Left colon (tissue), 2 donors: ENCODE measurements at regions not wholly inside any gene's neighbourhood (a gene's known extent, or its start where the extent isn't known, plus 50 kb on each side); places are given as distances from the start of the nearest gene placed in this dataset.
"Not testable (repeated sequence)": the region's sequence is repeated elsewhere in the genome, so short reads cannot be mapped to it uniquely, and the experiment has no call there.

Source experiments
- ATAC-seq: fragments of 200-7000 bp; cut with Tn5 transposase; one replicate; pipeline ENCODE4 v1.9.1; 2020; ENCODE audit warnings: mild to moderate bottlenecking, moderate library complexity
- DNase-seq, 2 donors: peaks; one replicate each; pipeline ENCODE4 v3.0.0-alpha.2; 2020
- intact Hi-C, 2 donors: fragments of 100-400 bp; cut with DNase I in 1 of 2; cut with micrococcal nuclease in 1 of 2; formaldehyde crosslinking; loops; one replicate each; pipeline versions ENCODE4 v1.11.2 to v1.14.0; 2022; cut with DNase I, micrococcal nuclease
- donor health status: DM: no; HTN: no; CAD: no.
- donor health status: DM: yes; HTN: yes; CAD: no.

DNA sequence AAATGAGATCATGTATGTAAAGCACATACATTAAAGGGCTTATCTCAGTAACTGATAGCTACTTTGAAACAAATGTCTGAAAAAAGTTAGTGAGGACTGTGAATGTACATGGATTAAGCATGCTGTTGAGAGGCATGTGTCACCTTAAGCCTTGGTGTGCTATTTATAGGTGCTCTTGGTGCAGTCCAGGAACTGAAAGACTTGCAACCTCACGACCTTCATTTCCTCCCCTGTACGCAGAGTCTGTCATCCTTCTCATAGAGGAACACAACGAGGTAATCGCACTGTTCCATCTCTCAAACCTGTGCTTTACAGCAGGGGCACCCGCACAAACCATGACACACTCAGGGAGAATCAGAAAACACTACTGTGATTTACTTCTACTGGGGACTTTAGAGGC lies 65.6 kb downstream of the UFM1 start:
- ATAC-seq (no peak), DNase-seq (no peak)
- intact Hi-C loops, result no loop called here

- intact Hi-C loops, result no loop called here
Measured at GRCh38 chr13:38417241-38417640, 67.6 kb downstream of the UFM1 start.

GRCh38 chr13:38417727-38418126 lies 68.1 kb downstream of the UFM1 start:
- DNase-seq (no peak), ATAC-seq (no peak)
- intact Hi-C loops, result no loop called here

More at GRCh38 chr13:38417241-38417640, 67.6 kb downstream of the UFM1 start:
- DNase-seq (no peak), ATAC-seq (no peak)

DNA sequence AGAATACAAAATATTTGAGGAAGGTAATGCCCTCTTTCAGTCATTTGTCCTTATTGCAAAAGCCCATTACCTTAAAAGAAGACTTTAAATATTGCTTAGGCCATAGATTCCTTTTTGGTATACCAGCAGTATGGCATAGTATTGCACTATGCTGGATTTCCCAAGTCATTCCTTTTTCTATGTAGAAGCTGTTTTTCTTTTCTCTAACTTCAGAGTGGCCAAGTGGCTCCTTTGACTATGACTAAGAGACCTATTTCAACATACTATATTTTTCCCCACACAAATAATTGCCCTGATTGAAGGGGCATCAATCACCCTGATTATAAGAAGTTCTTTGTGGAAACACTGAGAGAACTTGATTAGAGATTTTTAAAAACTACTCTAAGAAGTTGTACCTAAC lies 68.6 kb downstream of the UFM1 start:
- intact Hi-C loops, result no loop called here
- DNase-seq (no peak), ATAC-seq (no peak)

- no peak for DNase-seq
- intact Hi-C loops, result no loop called here
- no peak for ATAC-seq
Measured at GRCh38 chr13:38419312-38419873, 69.7 kb downstream of the UFM1 start.

DNA sequence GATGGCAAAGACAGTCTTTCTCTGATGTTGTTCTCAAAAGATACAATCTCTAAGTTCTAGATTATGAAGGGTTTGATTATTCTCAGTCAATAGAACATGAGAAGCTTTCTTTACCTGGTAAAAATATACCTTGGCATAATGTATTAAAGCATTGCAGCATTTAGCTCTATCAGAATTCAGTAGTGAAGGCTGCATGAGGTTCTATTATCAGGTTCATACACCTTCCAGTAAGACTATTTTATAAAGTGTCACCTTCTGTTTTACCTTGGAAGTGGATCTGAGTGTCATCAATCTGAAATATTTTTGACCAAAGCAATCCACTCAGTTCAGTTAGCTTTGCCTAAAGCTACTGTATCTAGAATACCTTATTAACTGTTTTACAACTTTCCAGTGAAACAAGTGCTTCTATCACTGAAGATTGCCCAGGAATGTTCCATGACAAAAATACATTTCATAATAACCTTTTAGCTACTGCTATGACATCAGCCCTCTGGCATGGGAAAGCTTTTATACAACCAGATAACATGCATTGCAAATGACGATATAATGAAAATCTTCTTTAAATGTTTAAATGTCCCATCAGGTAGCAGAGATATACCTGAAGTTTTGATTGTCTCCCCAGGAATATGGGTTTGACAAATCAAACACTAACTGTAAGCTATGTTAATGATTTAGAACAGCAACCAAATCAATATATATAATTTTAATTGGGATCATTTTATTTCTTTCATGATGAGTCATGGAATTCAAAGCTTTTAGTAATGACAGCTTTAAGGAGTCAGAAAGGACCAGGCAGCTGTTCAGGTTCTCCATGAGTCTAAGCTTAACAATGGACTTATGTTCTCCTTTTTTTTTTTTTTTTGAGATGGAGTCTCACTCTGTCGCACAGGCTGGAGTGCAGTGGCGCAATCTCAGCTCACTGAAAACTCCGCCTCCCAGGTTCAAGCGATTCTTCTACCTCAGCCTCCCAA lies 72.2 kb downstream of the UFM1 start:
- intact Hi-C loops, result no loop called here
- ATAC-seq (no peak), DNase-seq (no peak)

DNA sequence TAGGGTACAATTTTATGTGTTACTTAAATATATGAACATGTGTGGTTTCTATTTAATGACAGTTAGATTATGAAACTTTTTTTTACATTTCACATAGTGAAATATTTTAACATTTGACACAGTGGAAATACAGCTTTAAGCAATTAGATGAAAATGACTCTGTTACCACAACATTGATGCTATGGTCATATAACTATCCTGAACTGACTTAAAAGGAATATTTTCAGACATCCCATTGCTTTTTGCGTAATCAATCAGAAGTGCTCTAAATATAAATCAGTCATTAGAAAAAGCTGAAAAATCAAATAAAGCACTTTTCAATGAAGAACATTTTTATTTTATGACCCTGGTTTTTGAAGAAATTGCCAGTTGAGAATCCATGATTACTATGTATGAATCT lies 80.3 kb downstream of the UFM1 start:
- ATAC-seq, result no peak
- no peak for DNase-seq
- intact Hi-C loops, result no loop called here

DNA sequence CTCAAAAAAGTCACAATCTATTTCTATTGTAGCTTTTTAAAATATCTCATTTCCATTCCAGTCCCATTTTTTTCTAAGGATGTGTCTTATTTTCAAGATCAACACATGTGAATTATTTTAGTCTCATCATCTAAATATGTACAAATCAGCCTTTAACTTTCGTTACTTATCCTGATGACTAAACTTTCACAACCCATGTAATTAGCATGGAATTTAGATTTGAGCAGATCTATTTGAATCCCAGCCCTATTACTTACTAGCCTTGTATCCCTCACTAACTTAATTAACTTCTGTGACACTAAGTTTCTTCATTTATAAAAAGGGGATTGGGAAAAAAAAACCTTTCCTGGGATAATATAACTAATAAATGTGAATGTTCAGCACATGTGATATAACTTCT lies 81.1 kb downstream of the UFM1 start:
- DNase-seq (no peak), ATAC-seq (no peak)
- intact Hi-C loops, result no loop called here

- intact Hi-C loops, result no loop called here
- DNase-seq (no peak), ATAC-seq (no peak)
Measured at GRCh38 chr13:38440666-38441065, 91.0 kb downstream of the UFM1 start.

DNA sequence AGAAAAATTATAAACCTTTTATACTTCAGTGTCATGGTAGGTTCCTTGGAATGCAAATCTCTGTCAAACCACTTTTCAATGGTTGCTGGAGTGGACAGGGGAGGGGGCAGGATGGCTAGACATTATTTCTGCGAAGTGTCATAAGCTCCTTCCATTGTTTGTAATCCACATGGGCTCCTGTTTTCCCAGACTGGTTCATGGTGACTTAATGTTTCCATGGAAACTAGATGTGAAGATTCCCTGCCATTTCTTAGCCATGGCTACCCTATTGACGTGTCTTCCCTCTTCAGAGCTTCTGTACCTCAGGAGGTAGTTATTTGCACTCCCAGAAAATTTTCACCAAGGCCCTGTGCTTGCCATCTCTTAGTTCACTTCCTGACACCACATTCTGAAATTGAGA lies 95.3 kb downstream of the UFM1 start:
- intact Hi-C loops, result no loop called here
- no peak for DNase-seq
- no peak for ATAC-seq

GRCh38 chr13:38452656-38453055 lies 103.0 kb downstream of the UFM1 start:
- ATAC-seq, result no peak
- intact Hi-C loops, result no loop called here
- DNase-seq, result no peak

DNA sequence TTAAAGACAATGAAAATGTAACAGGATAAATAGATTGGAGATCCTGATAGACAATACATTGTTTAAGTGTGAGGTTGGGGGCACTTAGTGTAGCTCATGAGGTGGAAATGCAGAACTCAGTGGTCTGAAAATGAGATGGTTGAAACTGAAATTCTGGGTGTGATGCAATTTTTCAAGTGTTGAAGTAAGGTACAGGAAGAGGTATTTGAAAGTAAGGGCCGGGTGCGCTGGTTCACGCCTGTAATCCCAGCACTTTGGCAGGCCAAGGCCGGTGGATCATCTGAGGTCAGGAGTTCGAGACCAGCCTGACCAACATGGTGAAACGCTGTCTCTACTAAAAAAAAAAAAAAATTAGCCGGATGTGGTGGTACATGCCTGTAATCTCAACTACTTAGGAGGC lies 113.0 kb downstream of the UFM1 start:
- ATAC-seq (no peak), DNase-seq (no peak)
- intact Hi-C loops, result no loop called here

DNA sequence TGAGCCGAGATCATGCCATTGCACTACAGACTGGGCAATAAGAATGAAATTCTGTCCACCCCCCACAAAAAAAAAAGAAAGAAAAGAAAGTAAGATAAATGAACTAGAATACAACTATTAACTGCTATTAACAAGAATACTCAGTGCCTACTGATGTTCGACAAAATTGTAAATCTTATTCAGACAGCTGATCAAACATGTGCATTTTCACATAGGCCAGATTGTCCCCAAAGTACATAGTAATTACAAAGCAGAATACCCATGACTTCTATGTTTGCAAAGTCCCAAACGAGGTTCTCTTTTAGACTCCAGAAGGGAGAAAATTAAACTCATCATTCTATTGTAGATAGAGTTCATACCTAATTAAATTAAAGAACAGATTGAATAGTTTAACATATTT lies 113.4 kb downstream of the UFM1 start:
- no peak for DNase-seq
- no peak for ATAC-seq
- intact Hi-C loops, result no loop called here

DNA sequence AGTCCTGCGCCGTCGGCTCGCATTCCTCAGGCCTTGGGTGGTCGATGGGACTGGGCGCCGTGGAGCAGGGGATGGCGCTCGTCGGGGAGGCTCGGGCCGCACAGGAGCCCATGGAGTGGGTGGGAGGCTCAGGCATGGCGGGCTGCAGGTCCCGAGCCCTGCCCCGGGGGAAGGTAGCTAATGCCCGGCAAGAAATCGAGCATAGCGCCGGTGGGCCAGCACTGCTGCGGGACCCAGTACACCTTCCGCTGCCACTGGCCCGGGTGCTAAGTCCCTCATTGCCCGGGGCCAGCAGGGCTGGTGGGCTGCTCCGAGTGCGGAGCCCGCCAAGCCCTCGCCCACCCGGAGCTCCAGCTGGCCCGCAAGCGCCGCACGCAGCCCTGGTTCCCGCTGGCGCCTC lies 122.8 kb downstream of the UFM1 start:
- DNase-seq, ATAC-seq, intact Hi-C loops: not testable (repeated sequence)

GRCh38 chr13:38473305-38473704 lies 123.7 kb downstream of the UFM1 start:
- DNase-seq (no peak), ATAC-seq (no peak)
- intact Hi-C loops, result no loop called here

DNA sequence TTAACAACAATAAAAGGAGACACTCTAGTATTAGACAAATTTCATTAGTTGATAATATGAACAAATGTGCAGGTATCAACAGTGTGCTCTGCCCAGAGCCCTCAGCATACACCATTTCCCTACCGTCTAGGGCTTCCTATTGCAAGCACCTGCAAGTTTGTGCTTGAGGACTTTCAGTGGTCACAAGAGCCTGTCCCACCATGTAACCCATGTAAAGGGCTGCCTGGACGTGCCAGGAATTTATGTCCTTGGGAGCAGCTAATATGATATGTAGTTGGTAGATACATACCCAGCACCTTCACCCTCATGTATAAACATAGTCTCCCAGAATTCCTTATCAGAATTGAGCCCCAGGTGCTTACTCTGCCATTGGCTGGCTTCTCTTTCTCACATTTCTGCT lies 128.0 kb downstream of the UFM1 start:
- ATAC-seq (no peak), DNase-seq (no peak)
- intact Hi-C loops, result no loop called here

- intact Hi-C loops, result no loop called here
- ATAC-seq, result no peak
- DNase-seq, result no peak
Measured at GRCh38 chr13:38483623-38484022, 134.0 kb downstream of the UFM1 start.

GRCh38 chr13:38490657-38491056 lies 141.0 kb downstream of the UFM1 start:
- ATAC-seq, result no peak
- DNase-seq, result no peak

GRCh38 chr13:38494445-38494844 lies 144.8 kb downstream of the UFM1 start:
- intact Hi-C loops, result no loop called here
- no peak for DNase-seq
- no peak for ATAC-seq

More at GRCh38 chr13:38490657-38491056, 141.0 kb downstream of the UFM1 start:
- intact Hi-C loops, result no loop called here

DNA sequence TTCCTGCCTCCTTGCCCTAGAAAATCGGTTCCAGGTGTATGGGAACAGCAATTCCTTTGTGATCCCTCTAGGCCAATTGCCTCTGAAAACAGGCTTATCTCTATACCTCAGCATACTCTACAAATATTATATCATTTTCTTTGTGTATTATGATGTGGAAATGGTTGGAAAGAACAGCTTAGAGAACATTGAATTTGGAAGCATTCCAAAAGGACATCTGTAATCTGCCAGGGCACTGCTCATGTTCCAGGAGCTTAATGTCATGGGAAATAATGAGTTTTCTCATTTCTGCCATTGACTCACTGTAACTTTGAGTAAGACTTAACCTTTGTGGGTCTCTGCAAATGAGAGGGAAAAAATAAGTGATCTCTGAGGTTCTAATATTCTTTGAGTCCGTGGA lies 147.3 kb downstream of the UFM1 start:
- DNase-seq (no peak), ATAC-seq (no peak)
- intact Hi-C loops, result no loop called here

GRCh38 chr13:38498271-38498670 lies 148.6 kb downstream of the UFM1 start:
- intact Hi-C loops, result no loop called here
- DNase-seq (no peak), ATAC-seq (no peak)
